SK-N-MC (cell line): ENCODE measurements at regions not wholly inside any gene's neighbourhood (a gene's known extent, or its start where the extent isn't known, plus 50 kb on each side); places are given as distances from the start of the nearest gene placed in this dataset.
"Not testable (repeated sequence)": the region's sequence is repeated elsewhere in the genome, so short reads cannot be mapped to it uniquely, and the experiment has no call there.

ENCODE experiments used
- DNase-seq: peaks from one replicate; pipeline ENCODE4 v3.0.0-alpha.2; 2011; ENCODE audit warnings: low read depth, low spot score
- H3K27ac ChIP-seq: fragments of 200-600 bp; sonication (generic); 2 replicates; pipeline ENCODE4 v1.5.1; 2016; ENCODE audit warnings: mixed run types
- H3K36me3 ChIP-seq: fragments of 200-600 bp; sonication (generic); 2 replicates; pipeline ENCODE4 v1.6.1; 2017; ENCODE audit warnings: antibody characterized with exemption, low read length, mixed read lengths; ENCODE audit not compliant: insufficient read depth
- H3K4me3 ChIP-seq: fragments of 200-600 bp; sonication (generic); 2 replicates; pipeline ENCODE4 v1.5.1; 2016
- H3K9ac ChIP-seq: fragments of 200-600 bp; sonication (generic); 2 replicates; pipeline ENCODE4 v1.8.0; 2017; ENCODE audit warnings: mixed run types, mixed read lengths; ENCODE audit not compliant: insufficient read length
- H3K9me3 ChIP-seq: fragments of 200-600 bp; sonication (generic); 2 replicates; pipeline ENCODE4 v1.6.1; 2017; ENCODE audit warnings: low read depth, mild to moderate bottlenecking, antibody characterized with exemption, low read length, moderate library complexity, mixed read lengths
- EZH2 ChIP-seq: fragments of 200-600 bp; sonication (generic); IDR thresholded peaks from one replicate; pipeline ENCODE4 v1.6.1; 2017; ENCODE audit warnings: antibody characterized with exemption
- FOXP2 ChIP-seq: optimal IDR thresholded peaks from 2 replicates; pipeline ENCODE3; 2011; ENCODE audit warnings: mild to moderate bottlenecking, moderate library complexity; ENCODE audit not compliant: insufficient read depth; ENCODE audit errors: extremely low read length, control extremely low read depth
- POLR2AphosphoS5 ChIP-seq: IDR thresholded peaks from 2 replicates; pipeline ENCODE4 v1.6.1; 2012; ENCODE audit warnings: mild to moderate bottlenecking, low read depth, low read length, borderline replicate concordance

- TF ChIP-seq EZH2 (no peak), FOXP2 (no peak), POLR2AphosphoS5 (no peak)
- Histone ChIP-seq H3K27ac (no peak overlapping the region), H3K9me3 (no peaks in the 10 kb centered on the region), H3K36me3 (no peaks in the 10 kb centered on the region), H3K4me3 (no peak overlapping the region), H3K9ac (no peak overlapping the region)
- DNase-seq, result no peak
These were observed 132.2 kb upstream of the FAM47B start for GRCh38 chrX:34810364-34810763.

DNA sequence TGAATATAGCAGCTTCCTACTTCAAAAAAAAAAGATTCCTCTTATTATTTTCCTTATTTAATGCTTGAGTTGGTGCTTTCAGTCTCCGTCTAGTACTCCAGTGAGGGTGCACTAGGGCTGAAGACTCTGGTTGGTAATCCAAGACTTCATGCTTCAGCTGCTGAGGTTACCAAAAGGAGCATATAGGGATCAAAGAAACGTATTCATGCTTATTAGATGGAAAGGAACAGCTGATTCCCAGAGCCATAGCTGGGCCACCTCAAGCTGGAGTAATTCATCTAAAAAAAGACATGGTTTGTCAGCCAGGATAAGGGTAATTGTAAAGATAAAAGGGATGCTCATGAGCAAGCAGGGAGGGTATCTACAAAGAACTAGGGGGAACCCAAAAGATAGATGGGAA lies 131.7 kb upstream of the FAM47B start:
- no peaks in the 10 kb centered on the region for H3K36me3 ChIP-seq
- DNase-seq, result no peak
- H3K9me3 ChIP-seq, result no peaks in the 10 kb centered on the region
- TF ChIP-seq FOXP2 (no peak), POLR2AphosphoS5 (no peak), EZH2 (no peak)
- no peak overlapping the region for H3K9ac ChIP-seq
- no peak overlapping the region for H3K4me3 ChIP-seq
- H3K27ac ChIP-seq, result no peak overlapping the region

DNA sequence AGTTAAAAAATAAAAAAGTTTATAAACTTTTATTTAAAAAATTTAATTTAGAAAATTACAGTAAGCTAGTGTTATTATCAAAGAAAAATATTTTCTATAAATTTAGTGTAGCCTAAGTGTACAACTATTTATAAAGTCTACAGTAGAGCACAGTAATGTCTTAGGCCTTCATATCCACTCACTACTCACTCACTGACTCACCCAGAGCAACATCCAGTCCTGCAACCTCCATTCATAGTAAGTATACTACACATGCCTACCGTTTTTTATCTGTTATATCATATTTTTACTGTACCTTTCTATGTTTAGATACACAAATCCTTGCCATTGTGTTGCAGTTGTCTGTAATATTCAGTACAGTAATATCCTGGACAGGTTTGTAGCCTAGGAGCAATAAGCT lies 129.0 kb upstream of the FAM47B start:
- no peaks in the 10 kb centered on the region for H3K9me3 ChIP-seq
- H3K27ac ChIP-seq, result no peak overlapping the region
- no peak for TF ChIP-seq POLR2AphosphoS5
- TF ChIP-seq FOXP2, result no peak
- TF ChIP-seq EZH2, result no peak
- H3K9ac ChIP-seq, result no peak overlapping the region
- H3K4me3 ChIP-seq, result no peak overlapping the region
- DNase-seq, result no peak
- no peaks in the 10 kb centered on the region for H3K36me3 ChIP-seq

DNA sequence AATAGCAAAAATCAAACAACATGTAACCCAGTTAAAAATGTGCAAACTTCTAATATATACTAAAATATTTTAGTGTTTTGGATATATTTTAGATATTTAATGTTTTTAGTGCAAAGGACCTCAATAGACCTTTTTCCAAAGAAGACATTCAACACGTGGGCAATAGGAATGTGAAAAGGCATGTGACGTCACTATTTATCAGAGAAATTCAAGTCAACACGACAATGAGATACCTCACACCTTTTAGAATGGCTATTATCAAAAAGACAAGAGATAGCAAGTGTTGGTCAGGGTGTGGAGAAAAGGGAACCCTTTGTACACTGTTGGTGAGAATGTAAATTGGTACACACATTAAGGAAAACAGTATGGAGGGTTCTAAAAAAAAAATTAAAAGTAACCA lies 115.6 kb upstream of the FAM47B start:
- no peak overlapping the region for H3K27ac ChIP-seq
- H3K4me3 ChIP-seq, result no peak overlapping the region
- DNase-seq, result no peak
- H3K9me3 ChIP-seq, result no peaks in the 10 kb centered on the region
- no peak for TF ChIP-seq FOXP2
- no peak for TF ChIP-seq POLR2AphosphoS5
- no peak for TF ChIP-seq EZH2
- no peaks in the 10 kb centered on the region for H3K36me3 ChIP-seq
- no peak overlapping the region for H3K9ac ChIP-seq

DNA sequence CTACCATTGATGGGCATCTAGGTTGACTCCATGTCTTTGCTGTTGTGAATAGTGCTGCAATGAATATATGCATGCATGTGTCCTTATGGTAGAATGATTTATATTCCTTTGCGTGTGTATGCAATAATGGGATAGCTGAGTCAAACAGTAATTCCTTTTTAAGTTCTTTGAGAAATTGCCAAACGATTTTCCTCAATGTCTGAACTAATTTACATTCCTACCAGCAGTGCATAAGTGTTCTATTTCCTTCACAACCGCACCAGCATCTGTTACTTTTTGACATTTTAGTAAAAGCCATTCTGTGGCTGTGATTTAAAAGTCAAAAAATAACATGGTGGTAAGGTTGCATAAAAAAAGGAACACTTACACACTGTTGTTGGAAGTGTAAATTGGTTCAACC lies 103.1 kb upstream of the FAM47B start:
- DNase-seq, result no peak
- no peak overlapping the region for H3K9ac ChIP-seq

GRCh38 chrX:34841205-34841604 lies 101.4 kb upstream of the FAM47B start:
- H3K9ac ChIP-seq, H3K27ac ChIP-seq, DNase-seq, H3K36me3 ChIP-seq, H3K9me3 ChIP-seq, H3K4me3 ChIP-seq: not testable (repeated sequence)

More for the DNA sequence above, 103.1 kb upstream of the FAM47B start:
- Histone ChIP-seq H3K27ac (no peak overlapping the region), H3K9me3 (no peaks in the 10 kb centered on the region), H3K4me3 (no peak overlapping the region), H3K36me3 (no peaks in the 10 kb centered on the region)
- TF ChIP-seq EZH2, result no peak
- TF ChIP-seq FOXP2, result no peak
- no peak for TF ChIP-seq POLR2AphosphoS5

- Histone ChIP-seq H3K36me3 (no peaks in the 10 kb centered on the region), H3K9ac (no peak overlapping the region), H3K9me3 (no peaks in the 10 kb centered on the region), H3K4me3 (no peak overlapping the region), H3K27ac (no peak overlapping the region)
- DNase-seq, result no peak
- no peak for TF ChIP-seq POLR2AphosphoS5
- TF ChIP-seq FOXP2, result no peak
- TF ChIP-seq EZH2, result no peak
These were observed 94.3 kb upstream of the FAM47B start for GRCh38 chrX:34848281-34848680.

GRCh38 chrX:34849371-34849770 lies 93.2 kb upstream of the FAM47B start:
- no peak overlapping the region for H3K4me3 ChIP-seq
- TF ChIP-seq FOXP2 (no peak), POLR2AphosphoS5 (no peak), EZH2 (no peak)
- no peak for DNase-seq
- H3K27ac ChIP-seq, result no peak overlapping the region
- no peaks in the 10 kb centered on the region for H3K36me3 ChIP-seq
- H3K9ac ChIP-seq, result no peak overlapping the region
- H3K9me3 ChIP-seq, result no peaks in the 10 kb centered on the region

- no peak for TF ChIP-seq POLR2AphosphoS5
- no peak for TF ChIP-seq EZH2
- no peak for TF ChIP-seq FOXP2
- Histone ChIP-seq H3K27ac (no peak overlapping the region), H3K9ac (no peak overlapping the region), H3K9me3 (no peaks in the 10 kb centered on the region), H3K4me3 (no peak overlapping the region), H3K36me3 (no peaks in the 10 kb centered on the region)
- no peak for DNase-seq
These were observed 83.4 kb upstream of the FAM47B start for GRCh38 chrX:34859191-34859590.

GRCh38 chrX:34863906-34864305 lies 78.7 kb upstream of the FAM47B start:
- no peak for DNase-seq
- no peaks in the 10 kb centered on the region for H3K36me3 ChIP-seq
- H3K27ac ChIP-seq, result no peak overlapping the region
- no peaks in the 10 kb centered on the region for H3K9me3 ChIP-seq
- TF ChIP-seq FOXP2 (no peak), POLR2AphosphoS5 (no peak), EZH2 (no peak)
- no peak overlapping the region for H3K4me3 ChIP-seq
- H3K9ac ChIP-seq, result no peak overlapping the region
